NB4 (cell line): ENCODE measurements at regions not wholly inside any gene's neighbourhood (a gene's known extent, or its start where the extent isn't known, plus 50 kb on each side); places are given as distances from the start of the nearest gene placed in this dataset.

Experiments used
- CTCF ChIP-seq: IDR thresholded peaks from one replicate; pipeline ENCODE4 v1.5.1; 2012; ENCODE audit warnings: low read depth, low read length
- MAX ChIP-seq: IDR thresholded peaks from 2 replicates; pipeline ENCODE4 v1.6.1; 2011; ENCODE audit warnings: low read depth, low read length
- POLR2A ChIP-seq: IDR thresholded peaks from 2 replicates; pipeline ENCODE4 v1.6.1; 2011; ENCODE audit warnings: mild to moderate bottlenecking; ENCODE audit not compliant: insufficient read length; ENCODE audit errors: extremely low read depth

- TF ChIP-seq CTCF (no peak), POLR2A (no peak), MAX (no peak)
Observed at GRCh38 chr18:35862119-35862640, 110.3 kb upstream of the RMP24 start.
